H1 (cell line): ENCODE measurements at regions not wholly inside any gene's neighbourhood (a gene's known extent, or its start where the extent isn't known, plus 50 kb on each side); places are given as distances from the start of the nearest gene placed in this dataset.

Experiments
- CTCF ChIA-PET: fragments of 300-600 bp; sonication (Branson Sonifier 250); formaldehyde crosslinking; loops from one replicate; lab custom pipeline; 2021; ENCODE audit not compliant: partially characterized antibody; lab: Charles Lee
- POLR2A ChIA-PET: fragments of 300-600 bp; sonication (Branson Sonifier 250); formaldehyde crosslinking; loops from one replicate; lab custom pipeline; 2021; ENCODE audit warnings: inconsistent platforms; ENCODE audit not compliant: partially characterized antibody; lab: Charles Lee
- DNase-seq, 2 experiments: peaks; one replicate each; pipeline versions ENCODE4 v3.0.0 to v3.0.0-alpha.2; 2010 to 2022; ENCODE audit warnings: low spot score in 2 of 2, low read depth in 1 of 2, mixed read lengths in 1 of 2
- FAIRE-seq: peaks from 2 replicates; lab custom pipeline; 2011; peaks lifted over from hg19 to GRCh38; lab: Jason Lieb, UNC
- H2AFZ ChIP-seq: 2 replicates; pipeline ENCODE4 v1.8.1; 2012; ENCODE audit warnings: low read length, inconsistent platforms
- H2AK5ac ChIP-seq: 2 replicates; pipeline ENCODE4 v1.6.1; 2013; ENCODE audit warnings: low read depth, low read length
- H2BK120ac ChIP-seq: replicated peaks from 2 replicates; pipeline ENCODE3; 2013; ENCODE audit warnings: low read depth, low read length, inconsistent platforms
- H2BK12ac ChIP-seq: 2 replicates; pipeline ENCODE4 v1.6.1; 2013; ENCODE audit warnings: low read depth, low read length
- H2BK15ac ChIP-seq: 2 replicates; pipeline ENCODE4 v1.6.1; 2013; ENCODE audit warnings: low read length
- H2BK20ac ChIP-seq: 2 replicates; pipeline ENCODE4 v1.6.1; 2013; ENCODE audit warnings: low read length
- H2BK5ac ChIP-seq: 2 replicates; pipeline ENCODE4 v1.6.1; 2013; ENCODE audit warnings: low read depth, low read length
- H3K14ac ChIP-seq: 2 replicates; pipeline ENCODE4 v1.6.1; 2013; ENCODE audit warnings: inconsistent platforms; ENCODE audit not compliant: insufficient read length
- H3K18ac ChIP-seq: 2 replicates; pipeline ENCODE4 v1.6.1; 2013; ENCODE audit warnings: low read length; ENCODE audit errors: extremely low read depth
- H3K23ac ChIP-seq: 2 replicates; pipeline ENCODE4 v1.6.1; 2013; ENCODE audit warnings: inconsistent platforms; ENCODE audit not compliant: insufficient read length
- H3K23me2 ChIP-seq: 2 replicates; pipeline ENCODE4 v1.6.1; 2013; ENCODE audit warnings: low read depth, low read length
- H3K27ac ChIP-seq: 2 replicates; pipeline ENCODE4 v1.6.1; 2011; ENCODE audit warnings: low read depth, low read length, inconsistent platforms
- H3K27me3 ChIP-seq, 4 experiments: replicated peaks in 1 of 4; 1 replicate in 1 of 4; 2 replicates in 3 of 4; pipeline versions ENCODE4 v1.6.1 to v1.8.1; 2011 to 2013; ENCODE audit warnings: low read length in 3 of 4, mild to moderate bottlenecking in 3 of 4, inconsistent platforms in 2 of 4, mixed read lengths in 2 of 4, moderate library complexity in 1 of 4; ENCODE audit not compliant: control insufficient read depth in 3 of 4, insufficient read depth in 3 of 4; ENCODE audit errors: extremely low read depth in 1 of 4
- H3K36me3 ChIP-seq, 4 experiments: 2 replicates each; pipeline versions ENCODE4 v1.6.1 to v1.8.1; 2011 to 2013; ENCODE audit warnings: mild to moderate bottlenecking in 4 of 4, low read length in 3 of 4, moderate library complexity in 2 of 4, control low read depth in 1 of 4, inconsistent platforms in 1 of 4; ENCODE audit not compliant: insufficient read depth in 4 of 4, control insufficient read depth in 2 of 4
- H3K4ac ChIP-seq: replicated peaks from 2 replicates; pipeline ENCODE3; 2013; ENCODE audit warnings: low read length, low read depth, mixed read lengths, inconsistent platforms; ENCODE audit not compliant: insufficient read length
- H3K4me1 ChIP-seq, 4 experiments: replicated peaks in 1 of 4; 1 replicate in 1 of 4; 2 replicates in 3 of 4; pipeline versions ENCODE4 v1.6.1 to v1.8.1; 2011 to 2013; ENCODE audit warnings: low read length in 3 of 4, inconsistent platforms in 2 of 4, mixed read lengths in 1 of 4; ENCODE audit not compliant: insufficient read depth in 4 of 4, control insufficient read depth in 3 of 4
- H3K4me2 ChIP-seq, 2 experiments: 2 replicates each; pipeline versions ENCODE4 v1.6.1 to v1.8.1; 2011 to 2013; ENCODE audit warnings: low read depth in 2 of 2, low read length in 2 of 2, control low read depth in 1 of 2, inconsistent platforms in 1 of 2, mild to moderate bottlenecking in 1 of 2; ENCODE audit not compliant: insufficient read depth in 1 of 2
- H3K4me3 ChIP-seq, 4 experiments: fragments of 200-600, 300-600 bp in 1 of 4; sonication (generic), shearing (Covaris generic), sonication (Bioruptor Twin) in 1 of 4; 2 replicates each; pipeline versions ENCODE4 v1.5.1 to v1.8.1; 2011 to 2016; ENCODE audit warnings: low read length in 4 of 4, low read depth in 3 of 4, control low read depth in 2 of 4, inconsistent platforms in 2 of 4, mild to moderate bottlenecking in 2 of 4, mixed read lengths in 1 of 4, moderate library complexity in 1 of 4; ENCODE audit not compliant: insufficient read depth in 2 of 4; ENCODE audit errors: extremely low read depth in 1 of 4
- H3K56ac ChIP-seq: replicated peaks from 2 replicates; pipeline ENCODE3; 2013; ENCODE audit warnings: low read depth, mild to moderate bottlenecking, mixed read lengths, low read length, inconsistent platforms; ENCODE audit not compliant: insufficient read length
- H3K79me1 ChIP-seq: 2 replicates; pipeline ENCODE4 v1.6.1; 2013; ENCODE audit warnings: low read depth, low read length, control low read depth
- H3K79me2 ChIP-seq, 2 experiments: 2 replicates each; pipeline versions ENCODE4 v1.6.1 to v1.8.1; 2012 to 2013; ENCODE audit warnings: low read length in 2 of 2, mild to moderate bottlenecking in 2 of 2, inconsistent platforms in 1 of 2; ENCODE audit not compliant: insufficient read depth in 2 of 2, control insufficient read depth in 1 of 2
- H3K9ac ChIP-seq, 4 experiments: replicated peaks in 1 of 4; 1 replicate in 1 of 4; 2 replicates in 3 of 4; pipeline versions ENCODE4 v1.6.1 to v1.8.1; 2011 to 2013; ENCODE audit warnings: low read depth in 3 of 4, low read length in 3 of 4, control low read depth in 2 of 4, mild to moderate bottlenecking in 2 of 4, moderate library complexity in 2 of 4, inconsistent platforms in 1 of 4; ENCODE audit errors: extremely low read depth in 1 of 4
- H3K9me3 ChIP-seq, 2 experiments: 2 replicates each; pipeline versions ENCODE4 v1.6.1 to v1.8.1; 2012 to 2013; ENCODE audit warnings: mild to moderate bottlenecking in 2 of 2, moderate library complexity in 2 of 2, control low read depth in 1 of 2, inconsistent platforms in 1 of 2, low read depth in 1 of 2, low read length in 1 of 2, mixed read lengths in 1 of 2; ENCODE audit not compliant: insufficient read depth in 2 of 2
- H4K20me1 ChIP-seq, 2 experiments: replicated peaks in 1 of 2; 2 replicates each; pipeline versions ENCODE3 to v1.8.1; 2011 to 2013; ENCODE audit warnings: inconsistent platforms in 2 of 2, low read length in 2 of 2, mild to moderate bottlenecking in 1 of 2; ENCODE audit not compliant: insufficient read depth in 2 of 2, control insufficient read depth in 1 of 2
- H4K5ac ChIP-seq: 2 replicates; pipeline ENCODE4 v1.6.1; 2013; ENCODE audit warnings: low read length, low read depth, mixed read lengths, inconsistent platforms; ENCODE audit not compliant: insufficient read length
- H4K8ac ChIP-seq: 2 replicates; pipeline ENCODE4 v1.8.0; 2013; ENCODE audit warnings: mild to moderate bottlenecking, moderate library complexity, low read length, inconsistent platforms; ENCODE audit not compliant: insufficient read depth; ENCODE audit errors: extremely low read depth
- H4K91ac ChIP-seq: replicated peaks from 2 replicates; pipeline ENCODE3; 2013; ENCODE audit warnings: low read length, mixed read lengths, inconsistent platforms; ENCODE audit not compliant: insufficient read length
- RAD21 ChIP-seq, 2 experiments: IDR thresholded peaks in 1 of 2; conservative IDR thresholded peaks in 1 of 2; 2 replicates each; pipeline ENCODE4 v1.6.1; 2011; ENCODE audit warnings: low read depth in 2 of 2, low read length in 2 of 2, improper control_type of control experiment in 1 of 2, inconsistent platforms in 1 of 2, mild to moderate bottlenecking in 1 of 2, moderate library complexity in 1 of 2
- WGBS, 2 experiments: shearing (Covaris generic) in 1 of 2; methylation state at CpG; one replicate each; pipeline versions ENCODE4 v1.1.6 to v1.1.7; 2013 to 2015; ENCODE audit warnings: low lambda C conversion rate in 2 of 2, mixed read lengths in 2 of 2, inconsistent platforms in 1 of 2, low coverage in 1 of 2, missing lambda C conversion rate in 1 of 2; ENCODE audit not compliant: insufficient replicate concordance in 2 of 2, insufficient coverage in 1 of 2, insufficient read length in 1 of 2; ENCODE audit errors: extremely low coverage in 1 of 2, missing lambda C conversion rate in 1 of 2; 5-methylcytosine and 5-hydroxymethylcytosine counted together
- TF ChIP-seq, protein P1 (sequence below): IDR thresholded peaks from 2 replicates; pipeline ENCODE4 v1.6.1; 2011; ENCODE audit warnings: low read length, improper control_type of control experiment
- TF ChIP-seq, protein P2 (sequence below), 3 experiments: IDR thresholded peaks; 1 replicate in 2 of 3; 2 replicates in 1 of 3; pipeline versions ENCODE4 v1.5.1 to v1.6.1; 2011; ENCODE audit warnings: low read length in 3 of 3, mild to moderate bottlenecking in 3 of 3, inconsistent platforms in 2 of 3, low read depth in 1 of 3, moderate library complexity in 1 of 3; ENCODE audit not compliant: insufficient read depth in 1 of 3; ENCODE audit errors: control extremely low read depth in 1 of 3

DNA sequence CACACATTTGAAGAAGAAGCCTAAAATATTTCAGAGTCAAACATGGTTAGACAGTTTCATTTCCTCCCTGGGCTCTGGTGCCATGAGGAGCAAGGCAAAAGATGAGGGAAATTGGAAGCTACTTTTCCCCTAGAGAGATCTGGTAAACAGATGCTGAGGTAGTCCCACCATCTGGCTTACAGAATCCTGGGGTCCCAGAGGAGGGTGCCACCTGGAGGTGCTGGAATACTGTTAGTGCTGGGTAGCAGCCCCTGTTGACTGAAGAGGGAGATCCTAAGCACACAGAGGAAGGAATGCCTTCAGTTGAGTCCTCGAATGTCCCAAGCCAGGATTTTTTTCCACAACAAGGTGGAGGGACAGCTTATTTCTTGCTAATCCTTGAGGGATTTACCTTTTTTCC lies 160.1 kb downstream of the FZD1 start:
- no peak overlapping the region for H3K4me3 ChIP-seq
- H2BK120ac ChIP-seq, result no peak overlapping the region
- DNase-seq, result no peak
- no peak overlapping the region for H2BK15ac ChIP-seq
- peaks cover 0 to 4% (median 1%) of the 10 kb centered on the region in 4 experiments; a peak in 2 of 7 replicates for H3K4me1 ChIP-seq
- H4K5ac ChIP-seq, result no peak overlapping the region
- H2AFZ ChIP-seq, result no peak overlapping the region
- H3K4ac ChIP-seq, result no peak overlapping the region
- H3K36me3 ChIP-seq, result no peaks in the 10 kb centered on the region
- no peak for FAIRE-seq
- H2AK5ac ChIP-seq, result no peak overlapping the region
- TF ChIP-seq, protein P1, sequence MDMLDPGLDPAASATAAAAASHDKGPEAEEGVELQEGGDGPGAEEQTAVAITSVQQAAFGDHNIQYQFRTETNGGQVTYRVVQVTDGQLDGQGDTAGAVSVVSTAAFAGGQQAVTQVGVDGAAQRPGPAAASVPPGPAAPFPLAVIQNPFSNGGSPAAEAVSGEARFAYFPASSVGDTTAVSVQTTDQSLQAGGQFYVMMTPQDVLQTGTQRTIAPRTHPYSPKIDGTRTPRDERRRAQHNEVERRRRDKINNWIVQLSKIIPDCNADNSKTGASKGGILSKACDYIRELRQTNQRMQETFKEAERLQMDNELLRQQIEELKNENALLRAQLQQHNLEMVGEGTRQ, result no peak
- TF ChIP-seq, protein P2, sequence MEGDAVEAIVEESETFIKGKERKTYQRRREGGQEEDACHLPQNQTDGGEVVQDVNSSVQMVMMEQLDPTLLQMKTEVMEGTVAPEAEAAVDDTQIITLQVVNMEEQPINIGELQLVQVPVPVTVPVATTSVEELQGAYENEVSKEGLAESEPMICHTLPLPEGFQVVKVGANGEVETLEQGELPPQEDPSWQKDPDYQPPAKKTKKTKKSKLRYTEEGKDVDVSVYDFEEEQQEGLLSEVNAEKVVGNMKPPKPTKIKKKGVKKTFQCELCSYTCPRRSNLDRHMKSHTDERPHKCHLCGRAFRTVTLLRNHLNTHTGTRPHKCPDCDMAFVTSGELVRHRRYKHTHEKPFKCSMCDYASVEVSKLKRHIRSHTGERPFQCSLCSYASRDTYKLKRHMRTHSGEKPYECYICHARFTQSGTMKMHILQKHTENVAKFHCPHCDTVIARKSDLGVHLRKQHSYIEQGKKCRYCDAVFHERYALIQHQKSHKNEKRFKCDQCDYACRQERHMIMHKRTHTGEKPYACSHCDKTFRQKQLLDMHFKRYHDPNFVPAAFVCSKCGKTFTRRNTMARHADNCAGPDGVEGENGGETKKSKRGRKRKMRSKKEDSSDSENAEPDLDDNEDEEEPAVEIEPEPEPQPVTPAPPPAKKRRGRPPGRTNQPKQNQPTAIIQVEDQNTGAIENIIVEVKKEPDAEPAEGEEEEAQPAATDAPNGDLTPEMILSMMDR (IDR thresholded peaks at IDR 0.05; ENCODE audit: control extremely low read depth in 1 of 3, insufficient read depth in 1 of 3, low read depth in 1 of 3, low read length in 3 of 3), result peak; percentile 45 to 61 (median 51)
- peak; percentile 61 to 71 for TF ChIP-seq RAD21 (IDR thresholded peaks at IDR 0.05 in 1 of 2, conservative IDR thresholded peaks at IDR 0.05 in 1 of 2; ENCODE audit: low read depth in 2 of 2, low read length in 2 of 2)
- ChIA-PET POLR2A (interaction anchor here (0.6 kb wide), 1 partner anchor 145 kb away, joined by 3 read pairs; no protein-coding TSS in a partner anchor), CTCF (interaction anchor here (1.0 to 2.2 kb wide), 5 partner anchors 17 to 181 kb away, joined by 3 to 6 read pairs (median 4); no protein-coding TSS in a partner anchor)
- no peak overlapping the region for H3K4me2 ChIP-seq
- H2BK5ac ChIP-seq, result no peak overlapping the region
- H4K8ac ChIP-seq, result no peak overlapping the region
- H2BK12ac ChIP-seq, result no peak overlapping the region
- no peak overlapping the region for H3K14ac ChIP-seq
- WGBS, 2 experiments, result 79% methylated on average over 1 of the region's 1 CpG; no CpG with 5 or more reads in 1 of the 2 experiments
- H4K91ac ChIP-seq, result no peak overlapping the region
- H3K79me2 ChIP-seq, result no peaks in the 10 kb centered on the region
- no peaks in the 10 kb centered on the region for H3K27me3 ChIP-seq
- no peaks in the 10 kb centered on the region for H4K20me1 ChIP-seq
- H2BK20ac ChIP-seq, result no peak overlapping the region
- H3K79me1 ChIP-seq, result no peaks in the 10 kb centered on the region
- H3K23me2 ChIP-seq, result no peaks in the 10 kb centered on the region; the same call in 1 of the 2 replicates
- H3K9me3 ChIP-seq, result no peaks in the 10 kb centered on the region
- H3K9ac ChIP-seq, result no peak overlapping the region
- no peak overlapping the region for H3K18ac ChIP-seq
- no peak overlapping the region for H3K56ac ChIP-seq
- H3K27ac ChIP-seq, result no peak overlapping the region
- H3K23ac ChIP-seq, result no peak overlapping the region
